ENCODE measurements at regions not wholly inside any gene's neighbourhood (a gene's known extent, or its start where the extent isn't known, plus 50 kb on each side); places are given as distances from the start of the nearest gene placed in this dataset.

DNA sequence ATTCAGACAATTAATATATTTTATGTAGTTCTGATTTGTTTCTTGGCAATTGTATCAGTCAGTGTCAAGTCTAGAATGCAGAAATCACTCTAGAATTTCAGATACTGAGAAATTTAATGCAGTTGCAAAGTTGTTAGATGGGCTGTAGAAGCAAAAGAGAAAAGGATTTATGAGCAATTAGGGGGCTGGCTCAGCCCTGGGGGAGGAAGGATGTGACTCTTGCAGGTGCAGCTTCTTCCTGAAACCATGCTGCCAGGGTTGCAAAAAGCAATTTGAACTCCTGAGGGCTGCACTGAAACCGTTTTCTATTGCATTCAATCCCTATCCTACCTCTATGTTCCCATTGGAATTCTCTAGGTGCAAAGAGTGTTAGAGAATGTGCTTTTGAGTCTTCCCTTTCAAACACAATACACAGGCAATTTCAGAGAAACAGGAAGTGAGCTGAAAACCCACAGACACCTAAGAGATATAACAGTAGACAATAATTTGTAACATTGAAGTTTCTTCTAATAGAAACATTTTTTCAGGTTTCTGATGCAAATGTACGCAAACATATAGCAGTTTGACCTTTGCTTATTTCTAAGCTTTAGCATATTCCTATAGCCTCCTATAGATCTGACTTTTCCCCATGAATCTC lies 814.7 kb upstream of the ATXN8OS start:
- no peak for TF ChIP-seq EZH2phosphoT487 (IDR thresholded peaks at IDR 0.05; ENCODE audit: low read depth)
- TF ChIP-seq, protein P1, sequence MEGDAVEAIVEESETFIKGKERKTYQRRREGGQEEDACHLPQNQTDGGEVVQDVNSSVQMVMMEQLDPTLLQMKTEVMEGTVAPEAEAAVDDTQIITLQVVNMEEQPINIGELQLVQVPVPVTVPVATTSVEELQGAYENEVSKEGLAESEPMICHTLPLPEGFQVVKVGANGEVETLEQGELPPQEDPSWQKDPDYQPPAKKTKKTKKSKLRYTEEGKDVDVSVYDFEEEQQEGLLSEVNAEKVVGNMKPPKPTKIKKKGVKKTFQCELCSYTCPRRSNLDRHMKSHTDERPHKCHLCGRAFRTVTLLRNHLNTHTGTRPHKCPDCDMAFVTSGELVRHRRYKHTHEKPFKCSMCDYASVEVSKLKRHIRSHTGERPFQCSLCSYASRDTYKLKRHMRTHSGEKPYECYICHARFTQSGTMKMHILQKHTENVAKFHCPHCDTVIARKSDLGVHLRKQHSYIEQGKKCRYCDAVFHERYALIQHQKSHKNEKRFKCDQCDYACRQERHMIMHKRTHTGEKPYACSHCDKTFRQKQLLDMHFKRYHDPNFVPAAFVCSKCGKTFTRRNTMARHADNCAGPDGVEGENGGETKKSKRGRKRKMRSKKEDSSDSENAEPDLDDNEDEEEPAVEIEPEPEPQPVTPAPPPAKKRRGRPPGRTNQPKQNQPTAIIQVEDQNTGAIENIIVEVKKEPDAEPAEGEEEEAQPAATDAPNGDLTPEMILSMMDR (IDR thresholded peaks at IDR 0.05; ENCODE audit: low read depth, low read length) = no peak
